ENCODE measurements at regions not wholly inside any gene's neighbourhood (a gene's known extent, or its start where the extent isn't known, plus 50 kb on each side); places are given as distances from the start of the nearest gene placed in this dataset.

GRCh38 chr18:38801640-38802039 is 1236.0 kb upstream of the CELF4 start (continued):
- TF ChIP-seq ZNF687 (IDR thresholded peaks at IDR 0.05): no peak
- no peak for TF ChIP-seq MTA3 (IDR thresholded peaks at IDR 0.05; ENCODE audit: borderline replicate concordance, low read length)

- intact Hi-C loops (cut with micrococcal nuclease; ENCODE audit: unreplicated experiment): no loop called here
- TF ChIP-seq HDGF (IDR thresholded peaks at IDR 0.05) (no peak), ZBTB33 (IDR thresholded peaks at IDR 0.05) (no peak), POLR2A (IDR thresholded peaks at IDR 0.05; ENCODE audit: low read depth, low read length) (no peak), SRF (IDR thresholded peaks at IDR 0.05; ENCODE audit: low read depth in 2 of 2, low read length in 2 of 2) (no peak)
- BruUV-seq (replicated peaks): no TSS peak
- no peak overlapping the region for H3K4me3 ChIP-seq
- no peak overlapping the region for H2AFZ ChIP-seq (ENCODE audit: control insufficient read depth, low read depth, low read length)
- in situ Hi-C loops (cut with MboI): no loop called here
- H3K4me2 ChIP-seq (ENCODE audit: control insufficient read depth, insufficient read depth): no peak overlapping the region
- ChIA-PET RAD21 (ENCODE audit: unreplicated experiment) (no interaction called here), CTCF (no interaction called here), POLR2A (no interaction called here), SMC1A (ENCODE audit: uncharacterized antibody, unreplicated experiment) (no interaction called here)
- no peak overlapping the region for H3K9ac ChIP-seq (ENCODE audit: control insufficient read depth, insufficient read depth, low read length)
- FAIRE-seq (no peak), ATAC-seq (no peak), DNase-seq (ENCODE audit: low read depth, low spot score) (no peak)
- no peaks in the 10 kb centered on the region for H3K27me3 ChIP-seq (replicated peaks in 1 of 2; ENCODE audit: control insufficient read depth in 2 of 2, insufficient read depth in 2 of 2, low read length in 1 of 2)
- H3K27ac ChIP-seq (ENCODE audit: control insufficient read depth, insufficient read depth): no peak overlapping the region
- H3K36me3 ChIP-seq (ENCODE audit: control insufficient read depth in 2 of 2, insufficient read depth in 2 of 2, low read length in 1 of 2): no peaks in the 10 kb centered on the region
- H3K9me3 ChIP-seq (replicated peaks; ENCODE audit: control insufficient read depth, insufficient read depth, low read length): no peaks in the 10 kb centered on the region; the same call in 2 of the 3 replicates
- no peaks in the 10 kb centered on the region for H4K20me1 ChIP-seq (ENCODE audit: control insufficient read depth, insufficient read depth)
- no peaks in the 10 kb centered on the region for H3K79me2 ChIP-seq (ENCODE audit: control insufficient read depth, insufficient read depth, low read length)
- 40% methylated on average over 1 of the region's 1 CpG for WGBS (ENCODE audit: insufficient coverage, insufficient replicate concordance, low lambda C conversion rate, missing lambda C conversion rate)
- H3K4me1 ChIP-seq (ENCODE audit: control insufficient read depth, insufficient read depth, low read length): no peaks in the 10 kb centered on the region
Measured at GRCh38 chr18:38796762-38797161, 1231.2 kb upstream of the CELF4 start.

Measured in GM12878 (cell line).